Stimulated activated CD8-positive, alpha-beta memory T cell treated with anti-CD3 and anti-CD28 coated beads, Interleukin-2, amount 100 ng/mL, for 1 hour (primary cell): ENCODE measurements at regions not wholly inside any gene's neighbourhood (a gene's known extent, or its start where the extent isn't known, plus 50 kb on each side); places are given as distances from the start of the nearest gene placed in this dataset.
"Not testable (repeated sequence)": the region's sequence is repeated elsewhere in the genome, so short reads cannot be mapped to it uniquely, and the experiment has no call there.

Experiments
- DNase-seq, 2 donors: peaks; one replicate each; pipeline ENCODE4 v3.0.0-alpha.2; 2020; ENCODE audit warnings: low read depth in 2 of 2

DNA sequence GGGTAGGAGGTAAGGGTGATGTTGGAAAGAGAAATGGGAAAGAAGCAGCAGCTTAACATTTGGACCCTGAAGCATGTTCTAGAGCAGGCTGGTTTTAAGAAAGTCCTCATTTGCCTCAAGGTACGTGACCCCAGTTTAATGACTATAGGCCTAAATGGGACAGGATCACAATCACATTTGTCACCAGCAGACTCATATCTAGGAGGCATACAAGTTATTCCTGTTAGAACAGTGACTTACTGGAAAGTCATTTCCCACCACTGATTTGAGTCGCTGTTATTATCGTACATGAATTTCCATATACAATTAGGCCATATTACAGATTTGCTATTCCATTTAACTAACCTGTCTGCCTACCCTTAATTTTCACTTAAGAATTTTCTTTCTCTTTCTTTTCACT is 326.1 kb downstream of the DAD1 start:
- DNase-seq, result no peak

GRCh38 chr14:22255017-22255950 is 333.7 kb downstream of the DAD1 start:
- no peak for DNase-seq

DNA sequence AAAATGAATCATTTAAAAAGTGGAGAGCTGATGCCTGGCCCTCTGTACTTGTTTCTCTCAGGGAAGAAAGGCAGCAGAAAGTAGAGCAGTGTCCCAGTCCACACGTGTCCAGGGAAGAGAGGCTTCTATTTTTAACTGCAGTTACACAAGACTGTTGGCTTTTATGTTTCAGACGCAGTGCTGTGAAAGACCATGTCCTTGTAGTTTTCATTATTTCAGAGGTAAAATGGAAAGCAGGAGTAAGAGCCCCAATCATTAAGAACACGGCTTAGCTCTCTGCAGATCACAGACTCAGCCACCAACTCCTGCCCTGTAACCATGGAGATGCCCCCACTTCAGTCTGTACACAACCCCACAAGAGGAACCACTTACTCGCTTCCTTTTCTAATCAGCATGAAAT is 336.3 kb downstream of the DAD1 start:
- no peak for DNase-seq

DNA sequence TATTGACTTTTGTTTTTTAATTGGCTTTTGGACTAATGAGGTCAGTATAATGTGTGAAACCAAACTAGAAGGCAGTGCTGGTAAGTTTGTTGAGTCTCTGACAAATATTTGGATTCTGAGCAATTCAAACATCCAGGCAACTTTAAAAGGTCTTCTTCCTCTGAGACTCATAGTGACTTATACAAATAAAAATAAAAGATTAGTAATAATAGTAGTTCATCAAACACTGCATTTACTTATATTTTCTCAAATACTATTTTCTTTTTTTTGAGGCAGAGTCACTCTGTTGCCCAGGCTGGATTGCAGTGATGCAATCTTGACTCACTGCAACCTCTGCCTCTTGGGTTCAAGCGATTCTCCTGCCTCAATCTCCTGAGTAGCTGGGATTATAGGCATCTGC is 337.9 kb downstream of the DAD1 start:
- no peak for DNase-seq

GRCh38 chr14:22249770-22250169 is 339.3 kb downstream of the DAD1 start:
- DNase-seq, result no peak

- DNase-seq, result no peak
These were observed 344.9 kb downstream of the DAD1 start for GRCh38 chr14:22243971-22244581.

GRCh38 chr14:22238320-22238719 is 350.7 kb downstream of the DAD1 start:
- DNase-seq, result not testable (repeated sequence)

DNA sequence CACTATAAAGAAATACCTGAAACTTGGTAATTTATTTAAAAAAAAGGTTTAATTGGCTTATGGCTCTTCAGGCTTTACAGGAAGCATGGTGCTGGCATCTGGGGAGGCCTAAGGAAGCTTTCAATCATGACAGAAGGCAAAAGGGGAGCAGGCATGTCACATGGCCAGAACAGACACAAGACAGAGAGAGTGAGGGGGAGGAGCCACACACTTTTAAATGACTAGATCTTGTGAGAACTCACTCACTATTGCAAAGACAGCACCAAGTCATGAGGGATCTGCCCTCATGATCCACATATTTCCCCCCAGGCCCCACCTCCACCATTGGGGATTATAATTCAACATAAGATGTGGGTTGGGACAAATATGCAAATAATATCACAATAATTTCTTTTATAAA is 355.6 kb downstream of the DAD1 start:
- no peak for DNase-seq

DNA sequence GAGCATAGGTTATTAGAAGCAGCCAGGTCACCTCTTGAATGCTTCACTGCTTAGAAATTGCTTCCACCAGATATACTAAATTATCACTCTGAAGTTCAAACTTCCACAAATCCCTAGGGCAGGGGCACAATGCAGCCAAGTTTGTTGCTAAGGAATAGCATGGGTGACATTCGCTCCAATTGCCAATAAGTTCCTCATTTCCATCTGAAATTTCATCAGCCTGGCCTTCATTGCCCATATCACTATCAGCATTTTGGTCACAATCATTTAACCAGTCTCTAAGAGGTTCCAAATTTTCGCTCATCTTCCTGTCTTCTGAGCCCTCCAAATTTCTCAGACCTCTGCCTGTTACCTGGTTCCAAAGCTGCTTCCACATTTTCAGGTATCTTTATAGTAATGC is 356.1 kb downstream of the DAD1 start:
- no peak for DNase-seq

DNA sequence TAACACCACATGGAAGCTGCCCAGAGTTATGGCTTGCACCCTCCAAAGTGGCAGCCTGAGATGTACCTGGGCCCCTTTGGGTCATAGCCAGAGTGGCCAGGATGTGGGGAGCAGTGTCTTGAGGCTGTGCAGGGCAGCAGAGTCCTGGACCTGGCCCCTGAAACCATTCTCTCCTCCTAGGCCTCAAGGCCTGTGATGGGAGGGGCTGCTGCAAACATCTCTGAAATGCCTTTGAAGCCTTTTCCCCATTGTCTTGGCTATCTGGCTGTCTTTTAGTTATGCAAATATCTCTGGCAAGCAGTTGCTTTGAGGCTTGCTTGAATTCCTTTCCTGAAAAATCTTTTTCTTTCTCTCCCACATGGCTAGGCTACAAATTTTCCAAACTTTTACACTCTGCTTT is 356.5 kb downstream of the DAD1 start:
- no peak for DNase-seq

DNA sequence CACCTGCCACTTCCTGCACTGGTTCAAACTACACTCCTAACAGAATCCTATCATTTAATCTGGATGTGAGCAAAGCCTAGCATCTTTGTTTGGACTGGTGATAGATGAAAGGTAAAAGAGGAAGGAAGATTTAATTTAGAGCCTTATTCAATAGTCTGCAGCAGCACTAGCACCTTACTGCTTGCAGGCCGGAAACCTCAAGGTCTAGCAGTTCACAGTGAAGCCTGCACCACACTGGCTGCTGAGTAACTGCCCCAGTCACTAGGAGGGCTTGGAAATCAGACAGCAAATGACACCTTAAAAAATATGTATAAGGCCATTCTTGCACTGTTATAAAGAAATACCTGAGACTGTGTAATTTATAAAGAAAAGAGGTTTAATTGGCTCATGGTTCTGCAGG is 358.0 kb downstream of the DAD1 start:
- peak in 1 of 2 donors; percentile 0 for DNase-seq

DNA sequence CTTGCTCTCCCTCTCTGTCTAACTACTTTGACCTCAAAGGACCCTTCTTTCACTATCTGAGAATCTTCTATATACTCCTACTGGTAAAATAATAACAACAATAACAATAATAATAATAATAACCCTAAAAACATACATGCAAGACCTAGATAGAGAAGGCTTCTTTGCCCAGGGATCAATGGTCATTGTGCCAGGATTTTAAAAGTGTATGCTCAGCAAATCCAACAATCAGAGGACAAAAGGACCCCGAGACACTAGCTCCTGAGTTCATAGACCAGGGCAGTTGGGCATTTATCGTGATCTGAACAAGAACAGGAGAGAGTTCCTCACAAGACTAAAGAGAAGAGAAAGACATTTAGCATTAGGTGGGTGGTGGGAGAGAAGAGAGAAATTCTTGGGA is 358.5 kb downstream of the DAD1 start:
- DNase-seq, result no peak

GRCh38 chr14:22227084-22227483 is 361.9 kb downstream of the DAD1 start:
- no peak for DNase-seq

- DNase-seq, result no peak
These were observed 362.6 kb downstream of the DAD1 start for GRCh38 chr14:22226381-22226780.

DNA sequence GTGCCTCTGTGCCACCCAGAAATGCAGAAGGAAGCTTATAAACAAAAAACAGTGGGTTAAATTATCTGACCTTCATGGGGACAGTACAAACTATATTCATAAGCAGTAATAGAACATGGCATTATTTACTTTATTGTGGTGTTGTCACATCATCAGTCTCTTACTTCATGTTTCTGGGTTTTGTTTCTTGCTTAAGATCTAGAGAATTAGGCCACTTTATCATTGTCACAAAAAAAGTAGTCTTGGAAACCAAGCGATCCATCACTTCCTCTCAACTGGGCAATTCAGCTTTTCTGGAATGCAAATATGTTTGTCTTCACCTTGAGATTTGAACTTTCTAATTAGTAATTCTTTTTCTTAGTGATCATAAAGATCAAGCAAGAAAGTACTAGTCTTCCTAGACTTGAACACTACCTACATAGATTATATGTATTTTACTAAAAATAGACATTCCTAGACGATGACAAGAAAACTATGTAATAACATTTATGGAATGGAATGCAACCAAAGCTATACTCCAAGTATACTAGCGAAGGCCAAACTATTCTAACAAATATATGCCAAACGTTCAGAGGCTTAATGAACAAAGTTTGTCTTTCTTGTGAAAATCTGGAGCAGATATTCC is 363.4 kb downstream of the DAD1 start:
- no peak for DNase-seq

DNA sequence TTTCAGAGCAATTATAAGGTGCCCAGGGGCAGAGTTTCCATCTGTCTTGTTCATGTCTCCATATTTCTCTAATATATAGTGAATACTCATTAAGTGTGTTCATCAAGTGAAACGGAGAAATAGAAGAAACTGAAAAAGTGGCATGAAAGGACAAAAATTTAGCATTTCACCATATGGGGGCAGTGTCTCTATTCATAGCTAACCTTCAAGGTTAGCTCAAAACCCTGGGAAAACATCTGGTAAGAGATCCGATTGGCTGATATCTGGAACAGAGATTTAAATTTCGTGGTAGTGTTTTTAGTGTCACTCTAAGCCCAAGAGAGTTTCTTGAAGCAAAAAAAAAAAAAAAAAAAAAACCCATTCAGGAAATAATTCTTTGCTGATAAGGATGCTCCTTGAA is 367.5 kb downstream of the DAD1 start:
- no peak for DNase-seq

DNA sequence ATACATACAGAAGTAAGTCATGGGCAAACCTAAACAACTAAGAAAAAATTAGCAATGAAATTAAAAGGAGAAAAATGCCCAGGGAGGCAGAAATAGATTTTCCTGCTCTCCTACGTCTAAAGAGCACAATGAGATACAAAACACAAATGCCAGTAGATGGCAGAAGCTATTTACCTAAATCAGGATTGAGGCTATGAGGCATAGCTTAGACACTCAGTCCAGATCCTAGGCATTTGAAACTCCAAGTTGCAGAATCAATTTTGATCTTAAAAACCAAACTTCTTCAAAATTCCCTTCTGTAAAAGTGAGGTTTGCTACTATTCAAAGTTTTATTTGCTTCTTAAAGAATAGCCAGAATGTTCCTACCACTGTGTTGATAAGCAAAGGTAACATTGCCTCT is 368.6 kb downstream of the DAD1 start:
- DNase-seq, result no peak

DNA sequence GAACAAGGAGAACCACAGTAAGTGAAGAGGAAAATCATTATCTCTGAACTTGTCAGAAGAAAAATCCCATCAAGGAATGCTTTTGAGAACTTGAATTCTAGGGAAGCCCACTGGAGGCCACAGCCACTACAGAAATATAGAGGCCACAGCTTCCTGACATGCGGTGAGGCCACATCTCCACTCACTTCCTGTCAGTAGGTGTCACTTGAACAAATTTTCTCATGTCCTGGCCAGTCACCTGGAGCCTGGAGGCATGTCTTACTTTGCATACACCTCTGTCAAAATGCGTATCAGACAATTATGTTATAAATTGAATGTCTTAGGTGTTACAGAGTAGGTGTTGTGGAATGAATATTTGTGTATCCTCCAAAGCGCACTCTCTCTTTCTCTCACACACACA is 370.3 kb downstream of the DAD1 start:
- DNase-seq, result no peak

DNA sequence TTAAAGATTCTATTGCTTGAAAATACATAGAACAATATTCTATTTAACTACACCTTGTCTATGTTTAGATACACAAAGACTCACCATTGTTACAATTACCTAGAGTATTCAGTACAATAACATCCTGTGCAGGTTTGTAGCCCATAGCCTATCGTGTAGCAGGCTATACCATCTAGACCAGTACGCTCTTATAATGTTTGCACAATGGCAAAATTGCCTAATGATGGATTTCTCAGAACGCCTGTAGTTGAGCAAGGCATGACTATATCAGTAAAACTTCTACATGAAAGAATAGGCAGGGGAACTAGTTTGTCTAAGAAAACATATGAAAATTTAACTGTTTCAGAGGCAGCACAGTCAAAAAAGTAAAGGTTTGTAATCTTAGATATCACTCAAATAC is 375.9 kb downstream of the DAD1 start:
- no peak for DNase-seq

DNA sequence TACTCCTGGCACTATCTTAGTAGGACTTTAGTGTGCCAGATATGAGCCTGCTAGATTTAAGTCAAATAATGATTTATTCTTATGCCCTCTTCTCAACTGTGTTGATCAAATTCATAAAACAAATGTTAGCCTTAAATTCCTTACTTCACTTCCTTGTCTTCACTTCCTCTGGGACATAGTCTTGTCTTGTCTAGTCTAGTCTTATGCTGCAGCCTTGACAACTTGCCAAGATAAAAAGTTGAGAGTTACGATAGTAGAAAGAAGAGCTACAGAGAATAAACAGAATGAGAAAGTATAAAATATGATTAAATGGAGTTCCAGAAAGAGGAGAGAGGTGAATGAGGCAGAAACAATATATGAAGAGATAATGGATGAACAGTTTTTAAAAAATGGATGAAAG is 378.1 kb downstream of the DAD1 start:
- DNase-seq, result no peak

DNA sequence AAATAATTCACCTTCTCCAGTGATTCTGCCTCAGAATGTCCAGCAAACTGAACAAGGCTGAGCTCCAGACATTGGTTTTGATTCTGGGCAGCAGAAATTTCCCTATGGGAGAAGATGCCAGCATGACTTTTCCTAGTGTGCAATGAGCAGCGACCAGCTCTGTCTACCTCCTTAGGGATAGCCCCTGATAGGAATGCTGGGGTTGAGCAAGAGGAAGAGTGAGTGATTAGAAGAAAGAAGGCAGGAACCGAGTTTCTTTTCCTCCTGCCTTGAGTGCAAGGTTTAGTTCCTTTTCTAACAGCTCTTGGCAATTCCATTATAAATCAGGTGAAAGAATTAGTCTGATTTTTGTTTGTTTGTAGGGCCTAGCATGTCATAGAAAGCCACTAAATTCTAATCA is 379.0 kb downstream of the DAD1 start:
- DNase-seq, result no peak

DNA sequence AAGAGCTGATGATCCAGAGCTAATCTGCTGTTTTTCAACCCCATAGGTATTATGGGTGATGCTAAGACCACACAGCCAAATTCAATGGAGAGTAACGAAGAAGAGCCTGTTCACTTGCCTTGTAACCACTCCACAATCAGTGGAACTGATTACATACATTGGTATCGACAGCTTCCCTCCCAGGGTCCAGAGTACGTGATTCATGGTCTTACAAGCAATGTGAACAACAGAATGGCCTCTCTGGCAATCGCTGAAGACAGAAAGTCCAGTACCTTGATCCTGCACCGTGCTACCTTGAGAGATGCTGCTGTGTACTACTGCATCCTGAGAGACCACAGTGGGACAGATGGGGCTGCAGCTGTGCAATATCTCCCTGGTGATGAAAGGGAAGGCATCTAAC is 386.0 kb downstream of the DAD1 start:
- no peak for DNase-seq

- DNase-seq, result no peak
These were observed 386.7 kb downstream of the DAD1 start for GRCh38 chr14:22202313-22202712.
